HG02678 (cell line): ENCODE measurements at regions not wholly inside any gene's neighbourhood (a gene's known extent, or its start where the extent isn't known, plus 50 kb on each side); places are given as distances from the start of the nearest gene placed in this dataset.
"Not testable (repeated sequence)": the region's sequence is repeated elsewhere in the genome, so short reads cannot be mapped to it uniquely, and the experiment has no call there.

Experiments used
- ATAC-seq: cut with Tn5 transposase; IDR thresholded peaks from one replicate; pipeline ENCODE4 v1.9.1; 2021; ENCODE audit warnings: mild to moderate bottlenecking, moderate library complexity; ENCODE audit not compliant: unreplicated experiment

- no peak for ATAC-seq
Observed at GRCh38 chr3:88403319-88403718, 253.6 kb downstream of the C3orf38 start.

- no peak for ATAC-seq
Observed at GRCh38 chr3:88408097-88408496, 258.3 kb downstream of the C3orf38 start.

- no peak for ATAC-seq
Observed at GRCh38 chr3:88408935-88409334, 259.2 kb downstream of the C3orf38 start.

- ATAC-seq, result no peak
Observed at GRCh38 chr3:88410259-88410658, 260.5 kb downstream of the C3orf38 start.

GRCh38 chr3:88412346-88412745, 262.6 kb downstream of the C3orf38 start:
- no peak for ATAC-seq

GRCh38 chr3:88416436-88416835, 266.7 kb downstream of the C3orf38 start:
- ATAC-seq, result no peak

- no peak for ATAC-seq
Observed at GRCh38 chr3:88418219-88418618, 268.5 kb downstream of the C3orf38 start.

- ATAC-seq, result peak; percentile 97
Observed at GRCh38 chr3:88433568-88433967, 283.8 kb downstream of the C3orf38 start.

GRCh38 chr3:88434001-88434400, 284.2 kb downstream of the C3orf38 start:
- no peak for ATAC-seq

- ATAC-seq, result no peak
Observed at GRCh38 chr3:88440701-88441100, 290.9 kb downstream of the C3orf38 start.

- no peak for ATAC-seq
Observed at GRCh38 chr3:88443066-88443465, 293.3 kb downstream of the C3orf38 start.

GRCh38 chr3:88444251-88444650, 294.5 kb downstream of the C3orf38 start:
- ATAC-seq, result no peak

- ATAC-seq, result no peak
Observed at GRCh38 chr3:88452228-88452627, 302.5 kb downstream of the C3orf38 start.

- ATAC-seq, result no peak
Observed at GRCh38 chr3:88460369-88460768, 310.6 kb downstream of the C3orf38 start.

- no peak for ATAC-seq
Observed at GRCh38 chr3:88462230-88462629, 312.5 kb downstream of the C3orf38 start.

GRCh38 chr3:88467191-88467590, 317.4 kb downstream of the C3orf38 start:
- no peak for ATAC-seq

- ATAC-seq, result no peak
Observed at GRCh38 chr3:88469216-88469615, 319.5 kb downstream of the C3orf38 start.

GRCh38 chr3:88478460-88478859, 328.7 kb downstream of the C3orf38 start:
- no peak for ATAC-seq

- ATAC-seq, result no peak
Observed at GRCh38 chr3:88480822-88481221, 331.1 kb downstream of the C3orf38 start.

- no peak for ATAC-seq
Observed at GRCh38 chr3:88485001-88485400, 335.2 kb downstream of the C3orf38 start.

- not testable (repeated sequence) for ATAC-seq
Observed at GRCh38 chr3:88508818-88509217, 359.1 kb downstream of the C3orf38 start.

GRCh38 chr3:88509582-88509981, 359.8 kb downstream of the C3orf38 start:
- ATAC-seq, result no peak

- no peak for ATAC-seq
Observed at GRCh38 chr3:88528494-88528893, 378.7 kb downstream of the C3orf38 start.

- ATAC-seq, result no peak
Observed at GRCh38 chr3:88534534-88534933, 384.8 kb downstream of the C3orf38 start.
